ENCODE measurements at regions not wholly inside any gene's neighbourhood (a gene's known extent, or its start where the extent isn't known, plus 50 kb on each side); places are given as distances from the start of the nearest gene placed in this dataset.

GRCh38 chr4:96833831-96834230 lies 993.9 kb downstream of the PDHA2 start:
- TF ChIP-seq CTCF (IDR thresholded peaks at IDR 0.05 in 2 of 3, conservative IDR thresholded peaks at IDR 0.05 in 1 of 3; ENCODE audit: control insufficient read depth in 2 of 3, extremely low read depth in 1 of 3, insufficient read depth in 1 of 3, low read depth in 3 of 3, low read length in 3 of 3) (no peak), MYC (IDR thresholded peaks at IDR 0.05; ENCODE audit: insufficient read depth, insufficient read length, insufficient replicate concordance, low read length, severe bottlenecking) (no peak), ZBTB4 (CRISPR knock-in tag; IDR thresholded peaks at IDR 0.05) (no peak), SUZ12 (IDR thresholded peaks at IDR 0.05; ENCODE audit: unreplicated experiment) (no peak), CEBPB (IDR thresholded peaks at IDR 0.05; ENCODE audit: borderline replicate concordance in 1 of 2, low read depth in 2 of 2, low read length in 2 of 2) (no peak), NR2C2 (IDR thresholded peaks at IDR 0.05; ENCODE audit: borderline replicate concordance, control insufficient read depth, insufficient read length, low read depth) (no peak), CHD2 (IDR thresholded peaks at IDR 0.05; ENCODE audit: borderline replicate concordance, low read depth, low read length) (no peak), USF1 (IDR thresholded peaks at IDR 0.05; ENCODE audit: borderline replicate concordance, extremely low read length, insufficient read depth, low read depth, low read length) (no peak), SMAD1 (IDR thresholded peaks at IDR 0.05; ENCODE audit: low read depth, partially characterized antibody) (no peak), CREM (IDR thresholded peaks at IDR 0.05; ENCODE audit: low read depth) (no peak), PBX3 (IDR thresholded peaks at IDR 0.05; ENCODE audit: insufficient replicate concordance, low read depth, low read length) (no peak), RFX5 (IDR thresholded peaks at IDR 0.05; ENCODE audit: low read depth, low read length) (no peak), POLR2A (IDR thresholded peaks at IDR 0.05; ENCODE audit: low read depth, low read length) (no peak)

All from GM12878 (cell line).